ENCODE measurements at regions not wholly inside any gene's neighbourhood (a gene's known extent, or its start where the extent isn't known, plus 50 kb on each side); places are given as distances from the start of the nearest gene placed in this dataset.
"Not testable (repeated sequence)": the region's sequence is repeated elsewhere in the genome, so short reads cannot be mapped to it uniquely, and the experiment has no call there.

DNA sequence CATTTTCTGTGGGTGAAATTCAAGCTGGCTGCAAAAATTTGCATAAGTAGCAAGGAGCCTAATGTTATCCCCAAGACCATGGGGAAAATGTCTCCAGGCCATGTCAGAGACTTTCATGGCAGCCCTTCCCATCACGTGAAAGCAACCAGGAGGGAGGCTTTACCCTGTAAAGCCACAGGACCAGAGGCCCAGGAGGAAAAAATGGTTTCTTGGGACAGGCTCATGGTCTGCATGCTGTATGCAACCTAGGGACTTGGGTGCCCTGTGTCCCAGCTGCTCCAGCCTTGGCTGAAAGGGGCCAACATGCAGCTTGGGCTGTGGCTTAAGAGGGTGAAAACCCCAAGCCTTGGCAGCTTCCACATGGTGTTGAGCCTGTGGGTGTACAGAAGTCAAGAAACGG lies 489.3 kb downstream of the PRR16 start:
- DNase-seq (ENCODE audit: low read depth in 1 of 2, low spot score in 1 of 2); H3K27ac ChIP-seq; FAIRE-seq; CTCF ChIA-PET; H3K4me2 ChIP-seq; H3K4me3 ChIP-seq; ATAC-seq; POLR2A ChIA-PET; H3K9me3 ChIP-seq; H3K4me1 ChIP-seq: not testable (repeated sequence)
- peak; percentile 59 for TF ChIP-seq ZFP36 (IDR thresholded peaks at IDR 0.05; ENCODE audit: borderline replicate concordance, partially characterized antibody)
- WGBS (ENCODE audit: missing lambda C conversion rate): 12% methylated on average over 2 of the region's 2 CpGs

GRCh38 chr5:120954255-120954654 lies 490.2 kb downstream of the PRR16 start:
- ATAC-seq (no peak), FAIRE-seq (no peak), DNase-seq (ENCODE audit: low read depth in 1 of 2, low spot score in 1 of 2) (no peak)
- H3K27ac ChIP-seq: no peak overlapping the region
- ChIA-PET CTCF (no interaction called here), POLR2A (no interaction called here)
- no peak overlapping the region for H3K4me3 ChIP-seq
- H3K4me2 ChIP-seq: no peak overlapping the region
- no peaks in the 10 kb centered on the region for H3K9me3 ChIP-seq
- TF ChIP-seq RCOR1 (IDR thresholded peaks at IDR 0.05; ENCODE audit: low read depth, low read length): no peak
- TF ChIP-seq HEYL (CRISPR knock-in tag; IDR thresholded peaks at IDR 0.05): no peak
- TF ChIP-seq ELK1 (IDR thresholded peaks at IDR 0.05; ENCODE audit: low read depth, low read length): no peak
- TF ChIP-seq, protein P1, sequence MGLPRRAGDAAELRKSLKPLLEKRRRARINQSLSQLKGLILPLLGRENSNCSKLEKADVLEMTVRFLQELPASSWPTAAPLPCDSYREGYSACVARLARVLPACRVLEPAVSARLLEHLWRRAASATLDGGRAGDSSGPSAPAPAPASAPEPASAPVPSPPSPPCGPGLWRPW (IDR thresholded peaks at IDR 0.05): no peak
- no peak for TF ChIP-seq CBX8 (IDR thresholded peaks at IDR 0.05)
- TF ChIP-seq RNF2 (IDR thresholded peaks at IDR 0.05; ENCODE audit: borderline replicate concordance, low read depth): no peak
- no peak for TF ChIP-seq CBX2 (IDR thresholded peaks at IDR 0.05; ENCODE audit: borderline replicate concordance, low read depth)
- TF ChIP-seq TP53 (CRISPR knock-in tag; IDR thresholded peaks at IDR 0.05): no peak
- TF ChIP-seq ZC3H11A (IDR thresholded peaks at IDR 0.05): no peak
- no peak for TF ChIP-seq ESRRA (IDR thresholded peaks at IDR 0.05; ENCODE audit: borderline replicate concordance, low read length)
- TF ChIP-seq MYC (IDR thresholded peaks at IDR 0.05; ENCODE audit: borderline replicate concordance, low read length): no peak
- H3K4me1 ChIP-seq: no peaks in the 10 kb centered on the region

GRCh38 chr5:120955795-120956194 lies 491.7 kb downstream of the PRR16 start:
- DNase-seq (ENCODE audit: low read depth in 1 of 2, low spot score in 1 of 2) (no peak), ATAC-seq (no peak), FAIRE-seq (no peak)
- H3K4me3 ChIP-seq: no peak overlapping the region
- ChIA-PET POLR2A (no interaction called here), CTCF (no interaction called here)
- H3K4me1 ChIP-seq: no peaks in the 10 kb centered on the region
- no peaks in the 10 kb centered on the region for H3K9me3 ChIP-seq
- TF ChIP-seq, protein P2, sequence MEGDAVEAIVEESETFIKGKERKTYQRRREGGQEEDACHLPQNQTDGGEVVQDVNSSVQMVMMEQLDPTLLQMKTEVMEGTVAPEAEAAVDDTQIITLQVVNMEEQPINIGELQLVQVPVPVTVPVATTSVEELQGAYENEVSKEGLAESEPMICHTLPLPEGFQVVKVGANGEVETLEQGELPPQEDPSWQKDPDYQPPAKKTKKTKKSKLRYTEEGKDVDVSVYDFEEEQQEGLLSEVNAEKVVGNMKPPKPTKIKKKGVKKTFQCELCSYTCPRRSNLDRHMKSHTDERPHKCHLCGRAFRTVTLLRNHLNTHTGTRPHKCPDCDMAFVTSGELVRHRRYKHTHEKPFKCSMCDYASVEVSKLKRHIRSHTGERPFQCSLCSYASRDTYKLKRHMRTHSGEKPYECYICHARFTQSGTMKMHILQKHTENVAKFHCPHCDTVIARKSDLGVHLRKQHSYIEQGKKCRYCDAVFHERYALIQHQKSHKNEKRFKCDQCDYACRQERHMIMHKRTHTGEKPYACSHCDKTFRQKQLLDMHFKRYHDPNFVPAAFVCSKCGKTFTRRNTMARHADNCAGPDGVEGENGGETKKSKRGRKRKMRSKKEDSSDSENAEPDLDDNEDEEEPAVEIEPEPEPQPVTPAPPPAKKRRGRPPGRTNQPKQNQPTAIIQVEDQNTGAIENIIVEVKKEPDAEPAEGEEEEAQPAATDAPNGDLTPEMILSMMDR (IDR thresholded peaks at IDR 0.05): no peak
- TF ChIP-seq SMC3 (IDR thresholded peaks at IDR 0.05): no peak
- no peak for TF ChIP-seq TP53 (CRISPR knock-in tag; IDR thresholded peaks at IDR 0.05)
- no peak for TF ChIP-seq HEYL (CRISPR knock-in tag; IDR thresholded peaks at IDR 0.05)
- no peak for TF ChIP-seq RNF2 (IDR thresholded peaks at IDR 0.05; ENCODE audit: borderline replicate concordance, low read depth)
- TF ChIP-seq ZFP36 (IDR thresholded peaks at IDR 0.05; ENCODE audit: borderline replicate concordance, partially characterized antibody): no peak
- TF ChIP-seq, protein P3, sequence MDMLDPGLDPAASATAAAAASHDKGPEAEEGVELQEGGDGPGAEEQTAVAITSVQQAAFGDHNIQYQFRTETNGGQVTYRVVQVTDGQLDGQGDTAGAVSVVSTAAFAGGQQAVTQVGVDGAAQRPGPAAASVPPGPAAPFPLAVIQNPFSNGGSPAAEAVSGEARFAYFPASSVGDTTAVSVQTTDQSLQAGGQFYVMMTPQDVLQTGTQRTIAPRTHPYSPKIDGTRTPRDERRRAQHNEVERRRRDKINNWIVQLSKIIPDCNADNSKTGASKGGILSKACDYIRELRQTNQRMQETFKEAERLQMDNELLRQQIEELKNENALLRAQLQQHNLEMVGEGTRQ (IDR thresholded peaks at IDR 0.05): no peak
- no peak for TF ChIP-seq BHLHE40 (IDR thresholded peaks at IDR 0.05; ENCODE audit: low read depth, low read length)
- no peak for TF ChIP-seq ZNF302 (CRISPR knock-in tag; IDR thresholded peaks at IDR 0.05)
- no peak for TF ChIP-seq EP300 (IDR thresholded peaks at IDR 0.05)
- TF ChIP-seq CBX2 (IDR thresholded peaks at IDR 0.05; ENCODE audit: borderline replicate concordance, low read depth): no peak
- TF ChIP-seq CHD4 (IDR thresholded peaks at IDR 0.05; ENCODE audit: borderline replicate concordance): no peak
- TF ChIP-seq HOXA7 (CRISPR knock-in tag; IDR thresholded peaks at IDR 0.05): no peak
- no peak for TF ChIP-seq CHD2 (IDR thresholded peaks at IDR 0.05; ENCODE audit: low read length, partially characterized antibody)
- no peak for TF ChIP-seq HDAC2 (IDR thresholded peaks at IDR 0.05)
- no peak for TF ChIP-seq POLR2A (IDR thresholded peaks at IDR 0.05; ENCODE audit: low read length)
- no peak for TF ChIP-seq ZC3H11A (IDR thresholded peaks at IDR 0.05)
- TF ChIP-seq FOXS1 (CRISPR knock-in tag; IDR thresholded peaks at IDR 0.05): no peak
- TF ChIP-seq KDM5A (IDR thresholded peaks at IDR 0.05): no peak
- TF ChIP-seq RAD21 (conservative IDR thresholded peaks at IDR 0.05 in 1 of 2, IDR thresholded peaks at IDR 0.05 in 1 of 2): no peak
- H3K4me2 ChIP-seq: no peak overlapping the region
- H3K27ac ChIP-seq: no peak overlapping the region
